Omental fat pad (tissue), 3 donors: ENCODE measurements at regions not wholly inside any gene's neighbourhood (a gene's known extent, or its start where the extent isn't known, plus 50 kb on each side); places are given as distances from the start of the nearest gene placed in this dataset.

Experiments used
- ATAC-seq: fragments of 150-250 bp; one replicate; pipeline ENCODE4 v1.9.1; 2016; ENCODE audit warnings: mild to moderate bottlenecking, moderate library complexity; ENCODE audit not compliant: low FRiP score
- DNase-seq: peaks from one replicate; pipeline ENCODE4 v3.0.0-alpha.2; 2019; ENCODE audit warnings: low spot score
- CTCF ChIP-seq, 3 donors: fragments of 450-650 bp; IDR thresholded peaks; one replicate each; pipeline ENCODE4 v1.5.1; 2016 to 2017; ENCODE audit warnings: antibody characterized with exemption in 3 of 3, mild to moderate bottlenecking in 3 of 3, moderate library complexity in 2 of 3

GRCh38 chr4:18247189-18247588 lies 225.6 kb upstream of the LCORL start:
- no peak for ATAC-seq
- no peak for DNase-seq
- TF ChIP-seq CTCF (IDR thresholded peaks at IDR 0.05) = no peak

GRCh38 chr4:18242919-18243693 lies 221.6 kb upstream of the LCORL start:
- TF ChIP-seq CTCF (IDR thresholded peaks at IDR 0.05) = no peak
- ATAC-seq = no peak
- DNase-seq = no peak

GRCh38 chr4:18241727-18242126 lies 220.2 kb upstream of the LCORL start:
- ATAC-seq = no peak
- TF ChIP-seq CTCF (IDR thresholded peaks at IDR 0.05) = no peak
- DNase-seq = no peak

- no peak for DNase-seq
- no peak for TF ChIP-seq CTCF (IDR thresholded peaks at IDR 0.05)
- ATAC-seq = no peak
Measured at GRCh38 chr4:18234108-18234507, 212.6 kb upstream of the LCORL start.

GRCh38 chr4:18231726-18232125 lies 210.2 kb upstream of the LCORL start:
- DNase-seq (no peak), ATAC-seq (no peak)
- TF ChIP-seq CTCF (IDR thresholded peaks at IDR 0.05) = no peak

GRCh38 chr4:18227880-18228279 lies 206.3 kb upstream of the LCORL start:
- DNase-seq (no peak), ATAC-seq (no peak)
- no peak for TF ChIP-seq CTCF (IDR thresholded peaks at IDR 0.05)

GRCh38 chr4:18214411-18215055 lies 193.0 kb upstream of the LCORL start:
- no peak for TF ChIP-seq CTCF (IDR thresholded peaks at IDR 0.05)
- ATAC-seq (no peak), DNase-seq (no peak)
